ENCODE measurements at regions not wholly inside any gene's neighbourhood (a gene's known extent, or its start where the extent isn't known, plus 50 kb on each side); places are given as distances from the start of the nearest gene placed in this dataset.

DNA sequence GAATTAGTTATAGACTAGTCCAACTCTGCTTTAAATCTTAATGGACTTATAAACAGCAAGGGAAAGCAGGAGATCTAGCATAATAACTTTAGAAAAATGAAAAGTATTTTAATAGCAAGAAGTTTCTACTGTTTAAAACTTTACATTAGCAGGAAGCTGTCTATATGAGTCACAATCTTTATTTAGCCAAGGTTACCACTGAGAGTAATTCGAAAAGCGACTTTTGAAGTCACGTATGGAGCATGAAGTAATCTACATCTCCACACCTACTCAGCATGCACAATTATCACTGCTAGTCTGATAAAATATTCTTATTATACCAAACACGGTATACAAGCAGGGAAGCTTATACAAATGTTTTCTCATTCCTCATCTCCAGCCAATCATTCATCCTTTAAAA lies 515.4 kb upstream of the SOX11 start:
- no peaks in the 10 kb centered on the region for H3K9me3 ChIP-seq (ENCODE audit: insufficient read depth, low read length)
- H3F3A ChIP-seq (ENCODE audit: insufficient read depth) = no peaks in the 10 kb centered on the region
- no peaks in the 10 kb centered on the region for H3K36me3 ChIP-seq (ENCODE audit: low read length)
- no peaks in the 10 kb centered on the region for H3K9me2 ChIP-seq (replicated peaks; ENCODE audit: insufficient read depth, low read length)
- no peaks in the 10 kb centered on the region for H3K27me3 ChIP-seq (ENCODE audit: low read length)
- no peak overlapping the region for H2AFZ ChIP-seq (ENCODE audit: low read depth, low read length, severe bottlenecking)
- TF ChIP-seq, protein P1, sequence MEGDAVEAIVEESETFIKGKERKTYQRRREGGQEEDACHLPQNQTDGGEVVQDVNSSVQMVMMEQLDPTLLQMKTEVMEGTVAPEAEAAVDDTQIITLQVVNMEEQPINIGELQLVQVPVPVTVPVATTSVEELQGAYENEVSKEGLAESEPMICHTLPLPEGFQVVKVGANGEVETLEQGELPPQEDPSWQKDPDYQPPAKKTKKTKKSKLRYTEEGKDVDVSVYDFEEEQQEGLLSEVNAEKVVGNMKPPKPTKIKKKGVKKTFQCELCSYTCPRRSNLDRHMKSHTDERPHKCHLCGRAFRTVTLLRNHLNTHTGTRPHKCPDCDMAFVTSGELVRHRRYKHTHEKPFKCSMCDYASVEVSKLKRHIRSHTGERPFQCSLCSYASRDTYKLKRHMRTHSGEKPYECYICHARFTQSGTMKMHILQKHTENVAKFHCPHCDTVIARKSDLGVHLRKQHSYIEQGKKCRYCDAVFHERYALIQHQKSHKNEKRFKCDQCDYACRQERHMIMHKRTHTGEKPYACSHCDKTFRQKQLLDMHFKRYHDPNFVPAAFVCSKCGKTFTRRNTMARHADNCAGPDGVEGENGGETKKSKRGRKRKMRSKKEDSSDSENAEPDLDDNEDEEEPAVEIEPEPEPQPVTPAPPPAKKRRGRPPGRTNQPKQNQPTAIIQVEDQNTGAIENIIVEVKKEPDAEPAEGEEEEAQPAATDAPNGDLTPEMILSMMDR (IDR thresholded peaks at IDR 0.05; ENCODE audit: insufficient read depth, low read length, poor library complexity, severe bottlenecking) = no peak
- TF ChIP-seq EZH2phosphoT487 (conservative IDR thresholded peaks at IDR 0.05; ENCODE audit: low read length) = no peak
- no peak overlapping the region for H3K4me3 ChIP-seq (ENCODE audit: insufficient read depth, low read length, poor library complexity, severe bottlenecking)
- H3K4me2 ChIP-seq (ENCODE audit: low read depth, low read length, poor library complexity, severe bottlenecking) = no peak overlapping the region
- no peak overlapping the region for H3K27ac ChIP-seq (ENCODE audit: low read depth, low read length)
- no peaks in the 10 kb centered on the region for H3K79me2 ChIP-seq (ENCODE audit: insufficient read depth, low read length)
- no peak overlapping the region for H3K9ac ChIP-seq (ENCODE audit: low read length)
- no peaks in the 10 kb centered on the region for H4K20me1 ChIP-seq (ENCODE audit: low read depth, low read length)

DNA sequence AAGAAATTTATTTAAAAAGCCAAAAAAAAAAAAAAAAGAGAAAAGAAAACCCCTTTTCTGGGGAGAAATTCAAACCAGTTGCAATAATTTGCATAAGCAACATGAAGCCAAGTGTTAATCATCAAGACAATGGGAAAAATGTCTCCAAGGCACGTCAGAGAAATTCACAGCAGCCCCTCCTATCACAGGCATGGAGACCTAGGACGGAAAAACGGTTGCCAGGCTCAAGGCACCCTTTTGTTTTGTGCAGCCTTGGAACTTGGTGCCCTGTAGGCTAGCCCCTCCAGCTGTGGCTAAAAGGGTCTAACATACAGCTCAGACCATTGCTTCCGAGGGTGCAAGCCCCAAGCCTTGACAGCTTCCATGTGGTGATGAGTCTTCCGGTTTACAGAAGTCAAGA lies 509.2 kb upstream of the SOX11 start:
- Histone ChIP-seq H3K4me2 (ENCODE audit: low read depth, low read length, poor library complexity, severe bottlenecking) (no peak overlapping the region), H4K20me1 (ENCODE audit: low read depth, low read length) (no peaks in the 10 kb centered on the region), H3K9ac (ENCODE audit: low read length) (no peak overlapping the region), H3F3A (ENCODE audit: insufficient read depth) (no peaks in the 10 kb centered on the region), H3K36me3 (ENCODE audit: low read length) (no peaks in the 10 kb centered on the region), H3K27ac (ENCODE audit: low read depth, low read length) (no peak overlapping the region), H3K9me3 (ENCODE audit: insufficient read depth, low read length) (no peaks in the 10 kb centered on the region), H3K79me2 (ENCODE audit: insufficient read depth, low read length) (no peaks in the 10 kb centered on the region), H2AFZ (ENCODE audit: low read depth, low read length, severe bottlenecking) (no peak overlapping the region), H3K27me3 (ENCODE audit: low read length) (no peaks in the 10 kb centered on the region), H3K9me2 (replicated peaks; ENCODE audit: insufficient read depth, low read length) (no peaks in the 10 kb centered on the region), H3K4me3 (ENCODE audit: insufficient read depth, low read length, poor library complexity, severe bottlenecking) (no peak overlapping the region)
- TF ChIP-seq, protein P1 (IDR thresholded peaks at IDR 0.05; ENCODE audit: insufficient read depth, low read length, poor library complexity, severe bottlenecking) = no peak
- TF ChIP-seq EZH2phosphoT487 (conservative IDR thresholded peaks at IDR 0.05; ENCODE audit: low read length) = no peak

DNA sequence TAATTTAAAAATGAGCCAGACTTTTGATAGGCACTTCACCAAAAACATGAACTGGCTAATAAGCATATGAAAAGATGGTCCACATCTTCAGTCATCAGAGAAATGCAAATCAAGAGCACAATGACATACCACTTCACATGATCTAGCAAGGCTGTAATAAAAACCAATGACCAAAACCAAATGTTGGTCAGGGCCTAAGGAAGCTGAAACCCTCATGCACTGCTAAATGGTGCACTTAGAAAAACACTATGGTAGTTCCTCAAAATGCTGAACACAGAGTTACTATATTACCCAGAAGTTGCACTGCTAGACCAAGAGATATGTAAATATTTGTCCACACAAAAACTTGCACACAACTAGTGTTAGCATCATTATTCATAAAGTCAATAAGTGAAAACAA lies 504.9 kb upstream of the SOX11 start:
- H2AFZ ChIP-seq (ENCODE audit: low read depth, low read length, severe bottlenecking) = no peak overlapping the region
- no peaks in the 10 kb centered on the region for H3K27me3 ChIP-seq (ENCODE audit: low read length)
- TF ChIP-seq, protein P1 (IDR thresholded peaks at IDR 0.05; ENCODE audit: insufficient read depth, low read length, poor library complexity, severe bottlenecking) = no peak
- TF ChIP-seq EZH2phosphoT487 (conservative IDR thresholded peaks at IDR 0.05; ENCODE audit: low read length) = no peak
- no peaks in the 10 kb centered on the region for H3K79me2 ChIP-seq (ENCODE audit: insufficient read depth, low read length)
- no peaks in the 10 kb centered on the region for H3K9me2 ChIP-seq (replicated peaks; ENCODE audit: insufficient read depth, low read length)
- no peaks in the 10 kb centered on the region for H3F3A ChIP-seq (ENCODE audit: insufficient read depth)
- H3K4me3 ChIP-seq (ENCODE audit: insufficient read depth, low read length, poor library complexity, severe bottlenecking) = no peak overlapping the region
- no peaks in the 10 kb centered on the region for H4K20me1 ChIP-seq (ENCODE audit: low read depth, low read length)
- H3K9me3 ChIP-seq (ENCODE audit: insufficient read depth, low read length) = no peaks in the 10 kb centered on the region; the same call in 1 of the 2 replicates
- H3K36me3 ChIP-seq (ENCODE audit: low read length) = no peaks in the 10 kb centered on the region
- no peak overlapping the region for H3K27ac ChIP-seq (ENCODE audit: low read depth, low read length)
- no peak overlapping the region for H3K4me2 ChIP-seq (ENCODE audit: low read depth, low read length, poor library complexity, severe bottlenecking)
- H3K9ac ChIP-seq (ENCODE audit: low read length) = no peak overlapping the region
